ENCODE measurements at regions not wholly inside any gene's neighbourhood (a gene's known extent, or its start where the extent isn't known, plus 50 kb on each side); places are given as distances from the start of the nearest gene placed in this dataset.

DNA sequence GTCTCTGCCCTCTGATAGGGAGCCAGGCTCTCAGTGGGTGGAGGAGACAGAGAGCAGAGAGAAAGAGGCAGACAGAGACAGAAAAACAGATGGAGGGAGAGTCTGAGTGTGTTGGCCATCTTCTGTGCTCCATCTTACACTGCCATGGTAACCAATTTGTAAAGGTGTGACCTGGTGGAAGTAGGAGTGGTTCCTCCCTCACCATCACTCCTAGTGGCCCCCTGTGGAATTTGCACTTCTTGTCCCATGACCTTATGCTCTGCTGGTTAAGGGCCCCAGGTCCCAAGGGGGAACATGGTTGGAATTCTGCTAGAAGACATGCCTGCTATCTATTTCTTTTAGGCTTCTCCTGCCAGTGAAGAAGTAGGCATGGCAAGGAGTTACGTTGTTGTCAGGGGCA lies 376.7 kb upstream of the CCDC196 start:
- no peak for DNase-seq (ENCODE audit: extremely low read depth, low read depth)
- TF ChIP-seq, protein P1, sequence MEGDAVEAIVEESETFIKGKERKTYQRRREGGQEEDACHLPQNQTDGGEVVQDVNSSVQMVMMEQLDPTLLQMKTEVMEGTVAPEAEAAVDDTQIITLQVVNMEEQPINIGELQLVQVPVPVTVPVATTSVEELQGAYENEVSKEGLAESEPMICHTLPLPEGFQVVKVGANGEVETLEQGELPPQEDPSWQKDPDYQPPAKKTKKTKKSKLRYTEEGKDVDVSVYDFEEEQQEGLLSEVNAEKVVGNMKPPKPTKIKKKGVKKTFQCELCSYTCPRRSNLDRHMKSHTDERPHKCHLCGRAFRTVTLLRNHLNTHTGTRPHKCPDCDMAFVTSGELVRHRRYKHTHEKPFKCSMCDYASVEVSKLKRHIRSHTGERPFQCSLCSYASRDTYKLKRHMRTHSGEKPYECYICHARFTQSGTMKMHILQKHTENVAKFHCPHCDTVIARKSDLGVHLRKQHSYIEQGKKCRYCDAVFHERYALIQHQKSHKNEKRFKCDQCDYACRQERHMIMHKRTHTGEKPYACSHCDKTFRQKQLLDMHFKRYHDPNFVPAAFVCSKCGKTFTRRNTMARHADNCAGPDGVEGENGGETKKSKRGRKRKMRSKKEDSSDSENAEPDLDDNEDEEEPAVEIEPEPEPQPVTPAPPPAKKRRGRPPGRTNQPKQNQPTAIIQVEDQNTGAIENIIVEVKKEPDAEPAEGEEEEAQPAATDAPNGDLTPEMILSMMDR (IDR thresholded peaks at IDR 0.05; ENCODE audit: low read depth, low read length, missing control alignments), result no peak
- no peak overlapping the region for H3K4me3 ChIP-seq (replicated peaks; ENCODE audit: low read depth, low read length)

DNA sequence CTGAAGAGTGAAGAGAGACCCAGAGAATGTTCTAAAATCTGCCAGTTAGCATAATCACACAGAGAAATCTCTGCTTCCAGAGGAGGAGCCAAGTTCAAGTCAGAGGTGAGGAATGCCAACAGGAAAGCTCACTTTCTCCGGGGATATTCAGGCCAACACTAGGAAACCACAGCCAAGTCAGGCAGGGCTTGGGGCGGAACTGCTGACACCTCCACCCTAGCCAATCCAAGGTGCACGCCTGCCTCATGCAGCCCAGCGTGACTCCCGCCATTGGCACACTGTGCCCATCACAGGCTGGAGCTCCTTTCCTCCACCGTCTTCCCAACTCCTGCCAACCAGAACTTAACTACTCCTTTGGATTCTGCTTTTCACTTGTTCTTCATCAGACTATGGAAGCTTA lies 374.3 kb upstream of the CCDC196 start:
- TF ChIP-seq, protein P1 (IDR thresholded peaks at IDR 0.05; ENCODE audit: low read depth, low read length, missing control alignments), result no peak
- DNase-seq (ENCODE audit: extremely low read depth, low read depth), result no peak

DNA sequence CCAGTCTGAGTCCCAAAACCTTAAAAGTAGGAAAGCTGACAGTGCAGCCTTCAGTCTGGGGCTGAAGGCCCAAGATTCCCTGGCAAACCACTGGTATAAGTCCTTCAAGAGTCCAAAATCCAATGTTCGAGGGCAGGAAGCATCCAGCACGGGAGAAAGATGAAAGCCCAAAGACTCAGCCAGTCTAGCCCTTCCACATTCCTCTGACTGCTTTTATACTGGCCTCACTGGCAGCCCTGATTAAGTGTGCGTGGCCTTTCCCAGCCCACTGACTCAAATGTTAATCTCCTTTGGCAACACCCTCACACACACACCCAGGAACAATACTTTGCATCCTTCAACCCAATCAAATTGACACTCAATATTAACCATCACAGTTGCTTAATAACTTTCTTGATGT lies 372.1 kb upstream of the CCDC196 start:
- no peak for DNase-seq (ENCODE audit: extremely low read depth, low read depth)
- no peak overlapping the region for H3K4me3 ChIP-seq (replicated peaks; ENCODE audit: low read depth, low read length)
- TF ChIP-seq, protein P1 (IDR thresholded peaks at IDR 0.05; ENCODE audit: low read depth, low read length, missing control alignments), result no peak

More for the DNA sequence above, 374.3 kb upstream of the CCDC196 start:
- H3K4me3 ChIP-seq (replicated peaks; ENCODE audit: low read depth, low read length), result no peak overlapping the region

DNA sequence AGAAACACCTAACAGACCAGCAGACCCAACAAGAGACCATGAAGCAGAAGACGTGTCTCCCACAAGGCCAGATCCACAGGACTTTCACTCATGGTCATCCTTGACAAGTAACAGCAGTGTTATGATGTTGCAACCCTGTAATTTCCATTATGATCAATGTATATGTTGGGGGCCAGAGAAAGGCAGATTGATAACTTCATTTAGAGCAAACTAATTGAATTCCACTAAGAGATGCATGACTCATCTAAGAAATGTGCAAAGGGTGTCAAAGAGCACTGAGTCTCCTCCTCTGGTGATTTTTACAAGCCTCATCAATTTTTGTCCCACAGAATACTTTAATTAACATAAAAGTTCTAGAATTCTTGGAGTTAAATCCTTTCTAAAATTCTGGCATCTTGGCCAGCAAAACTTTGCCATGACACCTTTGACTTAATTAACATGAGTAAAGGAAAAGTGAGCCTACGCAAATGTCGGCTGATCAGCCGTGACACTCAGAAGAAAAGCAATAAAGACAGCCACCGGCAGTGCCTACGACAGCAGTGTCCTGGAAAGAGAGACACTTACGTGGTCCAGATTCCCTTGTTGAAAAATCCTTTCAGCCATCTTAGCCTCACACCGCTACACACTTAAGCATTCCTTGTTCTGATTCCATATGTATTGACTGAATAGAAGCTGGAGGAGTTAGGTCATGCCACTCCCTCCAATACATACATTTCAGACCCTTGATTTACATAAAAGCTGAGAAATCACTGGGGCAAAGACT lies 370.2 kb upstream of the CCDC196 start:
- no peak for DNase-seq (ENCODE audit: extremely low read depth, low read depth)
- H3K4me3 ChIP-seq (replicated peaks; ENCODE audit: low read depth, low read length), result no peak overlapping the region

DNA sequence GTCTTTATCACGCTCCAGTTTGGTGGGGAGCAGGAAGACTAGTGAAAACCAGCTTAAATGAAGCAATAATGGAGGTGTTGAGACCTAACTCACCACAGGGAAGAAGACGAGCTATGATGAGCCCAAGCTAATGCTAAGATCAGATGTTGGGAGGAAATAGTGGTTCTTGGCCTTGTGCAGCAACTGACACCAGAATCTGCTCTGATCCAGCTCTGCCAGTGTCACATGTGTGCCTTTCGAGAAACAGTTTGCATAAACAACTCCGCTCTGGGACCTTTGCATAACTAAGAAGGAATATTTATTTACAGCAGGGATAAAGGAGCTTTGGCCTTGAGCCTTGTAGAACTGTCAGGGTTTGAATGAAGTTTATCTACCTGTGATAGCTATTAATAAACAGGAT lies 369.4 kb upstream of the CCDC196 start:
- H3K4me3 ChIP-seq (replicated peaks; ENCODE audit: low read depth, low read length), result no peak overlapping the region
- TF ChIP-seq, protein P1 (IDR thresholded peaks at IDR 0.05; ENCODE audit: low read depth, low read length, missing control alignments), result no peak
- no peak for DNase-seq (ENCODE audit: extremely low read depth, low read depth)

More for the DNA sequence above, 370.2 kb upstream of the CCDC196 start:
- TF ChIP-seq, protein P1 (IDR thresholded peaks at IDR 0.05; ENCODE audit: low read depth, low read length, missing control alignments), result no peak

DNA sequence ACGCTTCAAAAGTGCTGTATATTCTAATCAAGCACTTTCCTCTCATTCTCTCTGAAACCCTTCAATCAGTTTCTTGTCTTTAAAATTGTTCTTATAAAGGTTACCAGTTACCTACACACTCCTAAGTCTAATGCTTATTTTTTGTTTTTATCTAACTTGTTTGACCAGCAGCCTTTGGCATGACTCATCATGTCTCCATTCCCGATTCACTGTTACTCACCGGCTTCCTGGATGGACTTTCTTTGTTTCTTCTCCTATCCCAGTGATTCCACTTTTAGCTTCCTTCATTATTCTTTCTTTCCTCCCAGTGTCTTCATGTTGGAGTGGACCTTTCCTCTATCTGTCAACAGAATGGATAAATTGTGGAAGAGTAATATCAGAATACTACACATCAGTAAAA lies 368.6 kb upstream of the CCDC196 start:
- TF ChIP-seq, protein P1 (IDR thresholded peaks at IDR 0.05; ENCODE audit: low read depth, low read length, missing control alignments), result no peak
- no peak for DNase-seq (ENCODE audit: extremely low read depth, low read depth)

More for the DNA sequence above, 368.6 kb upstream of the CCDC196 start:
- no peak overlapping the region for H3K4me3 ChIP-seq (replicated peaks; ENCODE audit: low read depth, low read length)

Data from HFF-Myc (cell line).